ENCODE measurements at regions not wholly inside any gene's neighbourhood (a gene's known extent, or its start where the extent isn't known, plus 50 kb on each side); places are given as distances from the start of the nearest gene placed in this dataset.

- TF ChIP-seq CTCF (IDR thresholded peaks at IDR 0.05 in 4 of 5, conservative IDR thresholded peaks at IDR 0.05 in 1 of 5) (no peak), POLR2A (IDR thresholded peaks at IDR 0.05) (no peak)
Observed at GRCh38 chr2:163247847-163248220, 409.3 kb upstream of the KCNH7 start.
